ENCODE measurements at regions not wholly inside any gene's neighbourhood (a gene's known extent, or its start where the extent isn't known, plus 50 kb on each side); places are given as distances from the start of the nearest gene placed in this dataset.

DNA sequence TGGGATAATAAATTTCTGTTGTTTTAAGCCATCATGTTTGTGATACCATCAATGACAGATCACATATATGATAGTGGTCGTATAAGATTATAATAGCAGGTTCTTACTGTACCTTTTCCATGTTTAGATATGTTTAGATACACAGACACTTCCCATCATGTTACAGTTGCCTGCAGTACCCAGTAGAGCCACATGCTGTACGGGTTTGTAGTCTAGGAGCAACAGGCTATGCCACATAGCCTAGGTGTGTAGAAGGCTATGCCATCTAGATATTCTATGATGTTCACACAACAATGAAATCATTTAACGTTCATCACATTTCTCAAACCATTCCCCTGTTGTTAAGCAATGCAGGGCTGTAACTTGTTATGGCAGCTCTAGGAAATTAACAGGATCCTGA, 132.9 kb upstream of the SH3BP4 start:
- TF ChIP-seq, protein P1, sequence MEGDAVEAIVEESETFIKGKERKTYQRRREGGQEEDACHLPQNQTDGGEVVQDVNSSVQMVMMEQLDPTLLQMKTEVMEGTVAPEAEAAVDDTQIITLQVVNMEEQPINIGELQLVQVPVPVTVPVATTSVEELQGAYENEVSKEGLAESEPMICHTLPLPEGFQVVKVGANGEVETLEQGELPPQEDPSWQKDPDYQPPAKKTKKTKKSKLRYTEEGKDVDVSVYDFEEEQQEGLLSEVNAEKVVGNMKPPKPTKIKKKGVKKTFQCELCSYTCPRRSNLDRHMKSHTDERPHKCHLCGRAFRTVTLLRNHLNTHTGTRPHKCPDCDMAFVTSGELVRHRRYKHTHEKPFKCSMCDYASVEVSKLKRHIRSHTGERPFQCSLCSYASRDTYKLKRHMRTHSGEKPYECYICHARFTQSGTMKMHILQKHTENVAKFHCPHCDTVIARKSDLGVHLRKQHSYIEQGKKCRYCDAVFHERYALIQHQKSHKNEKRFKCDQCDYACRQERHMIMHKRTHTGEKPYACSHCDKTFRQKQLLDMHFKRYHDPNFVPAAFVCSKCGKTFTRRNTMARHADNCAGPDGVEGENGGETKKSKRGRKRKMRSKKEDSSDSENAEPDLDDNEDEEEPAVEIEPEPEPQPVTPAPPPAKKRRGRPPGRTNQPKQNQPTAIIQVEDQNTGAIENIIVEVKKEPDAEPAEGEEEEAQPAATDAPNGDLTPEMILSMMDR (IDR thresholded peaks at IDR 0.05; ENCODE audit: borderline replicate concordance, extremely low read depth, low read length, poor library complexity, severe bottlenecking): no peak
- no peak for TF ChIP-seq EZH2 (IDR thresholded peaks at IDR 0.05; ENCODE audit: borderline replicate concordance, low read depth, low read length, severe bottlenecking)

Measured in DND-41 (cell line).